ENCODE measurements at regions not wholly inside any gene's neighbourhood (a gene's known extent, or its start where the extent isn't known, plus 50 kb on each side); places are given as distances from the start of the nearest gene placed in this dataset.
"Not testable (repeated sequence)": the region's sequence is repeated elsewhere in the genome, so short reads cannot be mapped to it uniquely, and the experiment has no call there.

- no peaks in the 10 kb centered on the region for H3K36me3 ChIP-seq
- peaks cover 0 to 3% (median 0%) of the 10 kb centered on the region in 4 donors for H3K9me3 ChIP-seq
- H3K4me1 ChIP-seq, result no peaks in the 10 kb centered on the region
- WGBS, 2 donors, result 83 to 86% methylated on average over 2 of the region's 2 CpGs
- no peak overlapping the region for H3K27ac ChIP-seq
- DNase-seq (no peak), ATAC-seq (ENCODE audit: low FRiP score in 2 of 2) (no peak)
- H3K27me3 ChIP-seq, result no peaks in the 10 kb centered on the region
- no peak overlapping the region for H3K4me3 ChIP-seq
- TF ChIP-seq EP300 (IDR thresholded peaks at IDR 0.05), result no peak
- no peak for TF ChIP-seq CTCF (IDR thresholded peaks at IDR 0.05)
- no peak for TF ChIP-seq POLR2AphosphoS5 (IDR thresholded peaks at IDR 0.05)
- no peak for TF ChIP-seq POLR2A (IDR thresholded peaks at IDR 0.05)
These were observed 958.3 kb downstream of the TSN start for GRCh38 chr2:122713800-122714199.

GRCh38 chr2:122720822-122721221 is 965.4 kb downstream of the TSN start:
- not testable (repeated sequence) for ATAC-seq (ENCODE audit: low FRiP score in 2 of 2); H3K4me3 ChIP-seq; H3K36me3 ChIP-seq; H3K9me3 ChIP-seq; H3K27me3 ChIP-seq; H3K4me1 ChIP-seq; H3K27ac ChIP-seq
- DNase-seq, result peak in 1 of 2 donors; percentile 18
- WGBS, 2 donors, result 100% methylated on average over 1 of the region's 4 CpGs; no CpG with 5 or more reads in 1 of the 2 donors

- H3K9me3 ChIP-seq, result no peaks in the 10 kb centered on the region
- no peaks in the 10 kb centered on the region for H3K4me1 ChIP-seq
- ATAC-seq (ENCODE audit: low FRiP score in 2 of 2) (no peak), DNase-seq (no peak)
- WGBS, 2 donors, result 60 to 67% methylated on average over 4 of the region's 4 CpGs
- H3K4me3 ChIP-seq, result no peak overlapping the region
- H3K27me3 ChIP-seq, result no peaks in the 10 kb centered on the region
- no peak overlapping the region for H3K27ac ChIP-seq
- no peak for TF ChIP-seq EP300 (IDR thresholded peaks at IDR 0.05)
- TF ChIP-seq CTCF (IDR thresholded peaks at IDR 0.05), result no peak
- TF ChIP-seq POLR2AphosphoS5 (IDR thresholded peaks at IDR 0.05), result no peak
- TF ChIP-seq POLR2A (IDR thresholded peaks at IDR 0.05), result no peak
- H3K36me3 ChIP-seq, result no peaks in the 10 kb centered on the region
These were observed 979.4 kb downstream of the TSN start for GRCh38 chr2:122734766-122735424.

GRCh38 chr2:122736279-122736678 is 980.8 kb downstream of the TSN start:
- WGBS, 2 donors, result 35 to 39% methylated on average over 3 of the region's 3 CpGs
- no peaks in the 10 kb centered on the region for H3K27me3 ChIP-seq
- H3K9me3 ChIP-seq, result no peaks in the 10 kb centered on the region
- H3K36me3 ChIP-seq, result no peaks in the 10 kb centered on the region
- peak in 1 of 2 donors; percentile 1 for DNase-seq
- no peak overlapping the region for H3K27ac ChIP-seq
- no peak for TF ChIP-seq POLR2AphosphoS5 (IDR thresholded peaks at IDR 0.05)
- no peak for TF ChIP-seq EP300 (IDR thresholded peaks at IDR 0.05)
- TF ChIP-seq CTCF (IDR thresholded peaks at IDR 0.05), result no peak
- no peak for TF ChIP-seq POLR2A (IDR thresholded peaks at IDR 0.05)
- no peaks in the 10 kb centered on the region for H3K4me1 ChIP-seq
- ATAC-seq (ENCODE audit: low FRiP score in 2 of 2), result no peak
- H3K4me3 ChIP-seq, result no peak overlapping the region

- H3K36me3 ChIP-seq, result no peaks in the 10 kb centered on the region
- 86% methylated on average over 7 of the region's 7 CpGs for WGBS, 2 donors
- H3K4me3 ChIP-seq, result no peak overlapping the region
- no peaks in the 10 kb centered on the region for H3K4me1 ChIP-seq
- ATAC-seq (ENCODE audit: low FRiP score in 2 of 2) (peak in 1 of 2 donors; percentile 42), DNase-seq (no peak)
- no peak for TF ChIP-seq EP300 (IDR thresholded peaks at IDR 0.05)
- TF ChIP-seq POLR2AphosphoS5 (IDR thresholded peaks at IDR 0.05), result no peak
- no peak for TF ChIP-seq POLR2A (IDR thresholded peaks at IDR 0.05)
- TF ChIP-seq CTCF (IDR thresholded peaks at IDR 0.05), result no peak
- no peaks in the 10 kb centered on the region for H3K27me3 ChIP-seq
- H3K27ac ChIP-seq, result no peak overlapping the region
- no peaks in the 10 kb centered on the region for H3K9me3 ChIP-seq
These were observed 982.1 kb downstream of the TSN start for GRCh38 chr2:122737429-122738077.
